Adrenal gland (tissue), 5 donors: ENCODE measurements at regions not wholly inside any gene's neighbourhood (a gene's known extent, or its start where the extent isn't known, plus 50 kb on each side); places are given as distances from the start of the nearest gene placed in this dataset.
"Not testable (repeated sequence)": the region's sequence is repeated elsewhere in the genome, so short reads cannot be mapped to it uniquely, and the experiment has no call there.

Source experiments
- POLR2A ChIP-seq, 2 donors: fragments of 450-650 bp; IDR thresholded peaks; one replicate each; pipeline ENCODE4 v1.6.1; 2017; ENCODE audit warnings: antibody characterized with exemption in 2 of 2, mild to moderate bottlenecking in 2 of 2, moderate library complexity in 1 of 2
- TF ChIP-seq, protein P1 (sequence below), 6 experiments: fragments of 450-650 bp in 4 of 6; fragments of 200-600 bp in 2 of 6; sonication (generic) in 1 of 6; IDR thresholded peaks; 1 replicate in 5 of 6; 2 replicates in 1 of 6; pipeline versions ENCODE4 v1.5.1 to v1.8.0; 2016 to 2021; ENCODE audit warnings: antibody characterized with exemption in 6 of 6, mild to moderate bottlenecking in 2 of 6, moderate library complexity in 1 of 6
- donor health status: DM: no; HTN: no; CAD: no.

GRCh38 chr12:79995385-79996084 is 60.6 kb upstream of the PPP1R12A start:
- TF ChIP-seq, protein P1, sequence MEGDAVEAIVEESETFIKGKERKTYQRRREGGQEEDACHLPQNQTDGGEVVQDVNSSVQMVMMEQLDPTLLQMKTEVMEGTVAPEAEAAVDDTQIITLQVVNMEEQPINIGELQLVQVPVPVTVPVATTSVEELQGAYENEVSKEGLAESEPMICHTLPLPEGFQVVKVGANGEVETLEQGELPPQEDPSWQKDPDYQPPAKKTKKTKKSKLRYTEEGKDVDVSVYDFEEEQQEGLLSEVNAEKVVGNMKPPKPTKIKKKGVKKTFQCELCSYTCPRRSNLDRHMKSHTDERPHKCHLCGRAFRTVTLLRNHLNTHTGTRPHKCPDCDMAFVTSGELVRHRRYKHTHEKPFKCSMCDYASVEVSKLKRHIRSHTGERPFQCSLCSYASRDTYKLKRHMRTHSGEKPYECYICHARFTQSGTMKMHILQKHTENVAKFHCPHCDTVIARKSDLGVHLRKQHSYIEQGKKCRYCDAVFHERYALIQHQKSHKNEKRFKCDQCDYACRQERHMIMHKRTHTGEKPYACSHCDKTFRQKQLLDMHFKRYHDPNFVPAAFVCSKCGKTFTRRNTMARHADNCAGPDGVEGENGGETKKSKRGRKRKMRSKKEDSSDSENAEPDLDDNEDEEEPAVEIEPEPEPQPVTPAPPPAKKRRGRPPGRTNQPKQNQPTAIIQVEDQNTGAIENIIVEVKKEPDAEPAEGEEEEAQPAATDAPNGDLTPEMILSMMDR (IDR thresholded peaks at IDR 0.05), result not testable (repeated sequence)
- not testable (repeated sequence) for TF ChIP-seq POLR2A (IDR thresholded peaks at IDR 0.05)
